ENCODE measurements at regions not wholly inside any gene's neighbourhood (a gene's known extent, or its start where the extent isn't known, plus 50 kb on each side); places are given as distances from the start of the nearest gene placed in this dataset.

DNA sequence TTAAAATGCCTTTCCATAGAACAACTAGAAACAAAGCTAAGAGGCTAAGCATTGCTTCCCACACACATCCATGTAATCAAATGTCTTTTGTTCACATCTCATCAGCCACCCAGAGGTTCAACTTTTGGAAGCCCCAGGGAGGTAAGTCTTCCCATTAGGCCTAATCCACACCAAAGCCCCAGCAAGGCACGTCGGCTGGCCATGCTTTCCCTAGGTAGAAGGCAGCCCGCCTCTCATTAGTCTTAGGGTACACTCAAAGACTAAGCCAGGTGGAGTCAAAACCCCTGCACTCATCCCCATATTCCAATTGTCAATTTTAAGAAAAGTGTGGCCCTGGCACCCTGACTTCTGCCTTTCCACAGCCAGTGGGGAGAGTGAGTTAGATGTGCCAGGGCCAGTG is 87.9 kb downstream of the ATPSCKMT start:
- TF ChIP-seq, protein P1, sequence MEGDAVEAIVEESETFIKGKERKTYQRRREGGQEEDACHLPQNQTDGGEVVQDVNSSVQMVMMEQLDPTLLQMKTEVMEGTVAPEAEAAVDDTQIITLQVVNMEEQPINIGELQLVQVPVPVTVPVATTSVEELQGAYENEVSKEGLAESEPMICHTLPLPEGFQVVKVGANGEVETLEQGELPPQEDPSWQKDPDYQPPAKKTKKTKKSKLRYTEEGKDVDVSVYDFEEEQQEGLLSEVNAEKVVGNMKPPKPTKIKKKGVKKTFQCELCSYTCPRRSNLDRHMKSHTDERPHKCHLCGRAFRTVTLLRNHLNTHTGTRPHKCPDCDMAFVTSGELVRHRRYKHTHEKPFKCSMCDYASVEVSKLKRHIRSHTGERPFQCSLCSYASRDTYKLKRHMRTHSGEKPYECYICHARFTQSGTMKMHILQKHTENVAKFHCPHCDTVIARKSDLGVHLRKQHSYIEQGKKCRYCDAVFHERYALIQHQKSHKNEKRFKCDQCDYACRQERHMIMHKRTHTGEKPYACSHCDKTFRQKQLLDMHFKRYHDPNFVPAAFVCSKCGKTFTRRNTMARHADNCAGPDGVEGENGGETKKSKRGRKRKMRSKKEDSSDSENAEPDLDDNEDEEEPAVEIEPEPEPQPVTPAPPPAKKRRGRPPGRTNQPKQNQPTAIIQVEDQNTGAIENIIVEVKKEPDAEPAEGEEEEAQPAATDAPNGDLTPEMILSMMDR (IDR thresholded peaks at IDR 0.05; ENCODE audit: low read depth, low read length), result no peak
- H3K4me3 ChIP-seq (ENCODE audit: low read depth, low read length), result no peak overlapping the region

DNA sequence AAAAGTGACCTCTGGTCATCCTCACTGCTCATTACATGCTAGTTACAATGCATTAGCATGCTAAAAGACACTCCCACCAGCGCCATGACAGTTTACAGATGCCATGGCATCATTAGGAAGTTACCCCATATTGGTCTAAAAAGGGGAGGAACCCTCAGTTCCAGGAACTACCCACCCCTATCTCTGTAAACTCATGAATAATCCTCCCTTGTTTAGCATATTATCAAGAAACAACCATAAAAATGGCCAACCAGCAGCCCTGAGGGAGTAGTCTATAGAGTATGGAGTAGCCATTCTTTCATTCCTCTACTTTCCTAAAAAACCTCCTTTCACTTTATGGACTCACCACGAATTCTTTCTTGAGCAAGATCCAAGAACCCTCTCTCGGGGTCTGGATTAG is 89.4 kb downstream of the ATPSCKMT start:
- TF ChIP-seq, protein P1 (IDR thresholded peaks at IDR 0.05; ENCODE audit: low read depth, low read length), result no peak
- H3K4me3 ChIP-seq (ENCODE audit: low read depth, low read length), result no peak overlapping the region

DNA sequence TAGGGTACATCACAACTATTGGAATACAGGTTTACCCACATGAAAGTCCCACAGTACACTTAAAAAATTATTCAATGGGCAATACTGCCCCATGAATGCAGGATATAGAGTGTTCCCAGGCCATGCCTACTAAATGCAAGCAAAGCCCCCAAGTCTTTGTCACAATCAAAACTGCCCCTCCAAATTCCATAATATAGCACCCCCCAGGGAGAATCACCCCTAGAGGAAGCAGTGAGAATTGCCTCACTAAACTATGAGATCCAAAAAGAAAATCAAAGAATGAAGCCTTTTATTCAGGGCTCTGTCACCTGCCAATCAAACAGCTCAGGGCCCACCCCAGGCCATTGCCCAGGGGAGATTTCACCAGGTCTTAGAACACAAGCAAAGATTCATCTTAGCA is 90.8 kb downstream of the ATPSCKMT start:
- H3K4me3 ChIP-seq (ENCODE audit: low read depth, low read length), result no peak overlapping the region
- TF ChIP-seq, protein P1 (IDR thresholded peaks at IDR 0.05; ENCODE audit: low read depth, low read length), result no peak

DNA sequence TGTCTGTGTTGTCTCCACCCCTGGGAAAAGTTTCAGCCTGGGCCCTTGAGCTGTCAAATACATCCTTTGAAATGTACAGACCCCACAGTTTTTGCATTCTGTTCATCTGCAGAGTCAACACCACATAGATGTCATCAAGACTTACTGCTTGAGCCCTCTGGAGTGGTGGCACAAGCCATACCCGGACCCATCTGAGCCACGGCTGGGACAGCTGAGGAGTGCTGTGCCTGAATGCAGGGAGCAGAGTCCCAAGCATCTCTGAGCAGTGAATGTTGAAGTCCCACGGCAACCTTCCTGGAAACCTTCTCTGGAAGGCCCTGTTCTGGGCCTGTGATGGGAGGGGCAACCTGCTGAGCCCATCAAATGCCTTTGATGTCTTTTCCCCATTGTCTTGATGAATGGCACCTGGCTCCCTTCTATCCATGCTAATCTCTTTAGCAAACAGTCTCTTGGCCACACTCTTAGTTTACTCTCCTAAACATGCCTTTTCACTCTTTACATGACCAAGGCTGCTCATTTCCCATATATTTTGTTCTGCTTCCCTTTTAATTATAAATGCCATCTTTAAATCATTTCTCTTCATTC is 92.5 kb downstream of the ATPSCKMT start:
- no peak overlapping the region for H3K4me3 ChIP-seq (ENCODE audit: low read depth, low read length)
- TF ChIP-seq, protein P1 (IDR thresholded peaks at IDR 0.05; ENCODE audit: low read depth, low read length), result no peak

DNA sequence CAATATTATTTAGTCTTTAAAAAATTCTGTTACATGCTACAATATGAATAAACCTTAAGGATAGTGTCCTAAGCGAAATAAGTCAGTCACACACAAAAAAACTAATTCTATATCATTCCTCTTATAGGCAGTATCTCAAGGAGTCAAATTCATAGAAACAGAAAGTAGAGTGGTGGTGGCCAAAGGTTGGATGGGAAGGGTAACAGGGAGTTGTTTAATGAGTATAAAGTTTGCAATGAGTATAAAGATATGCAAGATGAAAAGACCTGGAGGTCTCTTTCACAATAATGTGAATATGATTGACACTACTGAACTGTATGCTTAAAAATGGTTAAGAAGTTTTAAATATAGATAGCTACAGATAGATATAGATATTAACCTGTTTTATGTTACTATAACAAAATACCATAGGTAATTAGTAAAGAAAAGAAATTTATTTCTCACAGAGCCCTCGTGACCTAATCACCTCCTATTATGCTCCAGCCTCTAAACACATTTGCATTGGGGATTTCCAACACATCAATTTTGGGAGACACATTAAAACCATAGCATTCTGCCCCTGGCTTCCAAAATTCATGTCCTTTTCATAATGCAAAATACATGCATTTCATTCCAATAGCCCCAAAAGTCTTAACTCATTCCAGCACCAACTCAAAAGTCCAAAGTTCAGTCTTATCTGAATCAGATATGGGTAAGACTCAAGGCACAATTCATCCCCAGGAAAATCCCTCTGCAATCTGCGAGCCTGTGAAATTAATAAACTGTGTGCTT is 93.6 kb downstream of the ATPSCKMT start:
- H3K4me3 ChIP-seq (ENCODE audit: low read depth, low read length), result no peak overlapping the region
- TF ChIP-seq, protein P1 (IDR thresholded peaks at IDR 0.05; ENCODE audit: low read depth, low read length), result no peak

DNA sequence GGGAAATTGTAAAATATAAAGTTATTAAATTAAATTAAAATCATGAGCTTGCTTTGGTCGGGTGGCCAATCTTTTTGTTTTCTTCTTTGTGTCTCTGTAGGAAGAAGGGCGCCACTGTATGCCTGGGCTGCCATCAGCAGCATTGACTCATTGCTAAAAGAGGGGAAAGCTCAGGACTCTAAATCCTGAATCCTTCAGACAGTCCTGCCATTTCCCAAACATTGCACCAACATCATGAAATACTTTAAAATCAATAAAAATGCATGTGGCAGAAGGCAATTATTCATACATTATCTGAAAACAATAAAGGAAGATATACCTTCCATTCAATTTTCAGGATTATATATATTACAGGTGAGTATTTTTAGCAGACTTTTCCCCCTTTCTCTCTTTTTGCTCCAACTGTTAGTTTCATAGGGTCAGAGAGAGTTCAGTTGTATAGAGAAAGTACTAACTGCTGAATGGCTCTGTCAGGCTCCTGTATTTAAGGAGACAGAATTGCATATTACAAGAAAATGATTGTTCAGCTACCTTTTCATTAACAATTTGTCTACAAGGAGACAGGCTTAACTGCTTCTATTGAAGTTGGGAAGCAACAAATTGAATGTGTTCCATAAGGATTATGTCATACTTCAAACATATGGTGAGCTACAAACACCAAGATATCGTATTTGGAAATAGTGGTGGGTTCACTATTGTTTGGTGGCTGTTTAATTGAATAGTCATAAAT is 95.7 kb downstream of the ATPSCKMT start:
- TF ChIP-seq, protein P1 (IDR thresholded peaks at IDR 0.05; ENCODE audit: low read depth, low read length), result no peak
- H3K4me3 ChIP-seq (ENCODE audit: low read depth, low read length), result no peak overlapping the region

DNA sequence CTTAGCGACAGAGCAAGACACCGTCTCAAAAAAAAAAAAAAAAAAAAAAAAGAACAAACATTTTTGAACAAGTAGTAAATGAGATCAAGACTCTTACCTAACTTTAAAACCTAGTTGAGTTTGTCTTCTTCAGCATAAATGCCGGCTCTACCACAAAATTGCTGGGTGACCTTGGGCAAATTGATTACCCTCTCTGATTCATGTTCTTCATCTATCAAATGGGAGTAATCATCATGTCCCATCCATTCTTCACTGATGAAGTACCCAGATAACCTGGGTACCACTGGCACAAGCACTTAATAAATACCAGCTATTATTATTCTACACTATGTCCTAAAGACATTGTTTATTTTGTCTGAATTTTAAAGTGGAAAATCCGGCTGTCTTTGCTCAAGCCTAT is 96.3 kb downstream of the ATPSCKMT start:
- TF ChIP-seq, protein P1 (IDR thresholded peaks at IDR 0.05; ENCODE audit: low read depth, low read length), result no peak

More for the DNA sequence above, 96.3 kb downstream of the ATPSCKMT start:
- no peak overlapping the region for H3K4me3 ChIP-seq (ENCODE audit: low read depth, low read length)

Data from WI38 (cell line).